ENCODE measurements at regions not wholly inside any gene's neighbourhood (a gene's known extent, or its start where the extent isn't known, plus 50 kb on each side); places are given as distances from the start of the nearest gene placed in this dataset.

DNA sequence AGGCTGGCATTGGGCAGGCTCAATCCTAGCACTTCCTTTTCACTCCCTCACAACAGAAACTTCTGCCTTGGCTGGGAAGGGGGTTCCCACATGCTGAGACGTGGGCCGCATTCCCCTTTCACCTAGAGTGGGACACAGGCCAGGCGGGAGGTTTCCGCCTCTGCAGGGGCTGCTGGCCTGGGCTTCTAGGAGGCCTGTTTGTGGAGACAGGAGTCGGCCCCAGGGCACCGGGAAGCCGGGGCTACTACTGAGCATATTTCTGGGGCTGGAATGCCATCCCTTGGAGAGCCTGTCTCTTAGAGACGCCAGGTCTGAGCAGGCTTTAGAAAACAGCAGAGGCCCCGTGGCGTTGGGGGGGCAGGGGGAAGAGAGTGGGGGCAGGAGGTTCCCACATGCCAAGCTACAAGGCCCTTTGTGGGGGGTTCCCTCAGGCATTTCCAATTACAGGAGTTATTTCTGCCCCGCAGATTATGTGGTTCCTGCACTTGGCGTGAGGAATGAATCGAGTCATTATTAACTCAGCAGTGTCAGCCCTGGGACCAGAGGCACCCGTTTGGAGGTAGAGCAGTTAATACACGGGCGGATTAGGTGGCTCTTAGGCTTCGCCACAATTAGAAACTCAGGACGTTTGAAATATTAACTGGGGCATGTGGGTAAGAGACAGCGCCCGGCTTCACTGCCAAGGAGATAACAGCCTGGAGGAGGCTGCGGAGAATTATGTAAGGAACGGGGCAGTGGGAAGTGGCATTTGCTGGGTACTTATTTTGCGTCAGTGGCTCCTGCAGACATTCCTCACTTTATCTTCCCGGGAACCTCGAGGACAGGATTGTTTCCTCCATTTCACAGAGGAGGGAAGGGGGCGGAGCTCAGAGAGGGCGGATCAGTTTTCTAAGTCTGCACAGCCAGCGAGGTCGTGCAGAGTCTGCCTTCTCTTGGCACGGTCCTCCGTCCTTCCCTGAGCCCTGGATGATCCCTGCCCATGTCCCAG, 162.5 kb downstream of the MAF start:
- TF ChIP-seq ZNF514 (tag by site-specific recombination; IDR thresholded peaks at IDR 0.05): no peak
- TF ChIP-seq, protein P1, sequence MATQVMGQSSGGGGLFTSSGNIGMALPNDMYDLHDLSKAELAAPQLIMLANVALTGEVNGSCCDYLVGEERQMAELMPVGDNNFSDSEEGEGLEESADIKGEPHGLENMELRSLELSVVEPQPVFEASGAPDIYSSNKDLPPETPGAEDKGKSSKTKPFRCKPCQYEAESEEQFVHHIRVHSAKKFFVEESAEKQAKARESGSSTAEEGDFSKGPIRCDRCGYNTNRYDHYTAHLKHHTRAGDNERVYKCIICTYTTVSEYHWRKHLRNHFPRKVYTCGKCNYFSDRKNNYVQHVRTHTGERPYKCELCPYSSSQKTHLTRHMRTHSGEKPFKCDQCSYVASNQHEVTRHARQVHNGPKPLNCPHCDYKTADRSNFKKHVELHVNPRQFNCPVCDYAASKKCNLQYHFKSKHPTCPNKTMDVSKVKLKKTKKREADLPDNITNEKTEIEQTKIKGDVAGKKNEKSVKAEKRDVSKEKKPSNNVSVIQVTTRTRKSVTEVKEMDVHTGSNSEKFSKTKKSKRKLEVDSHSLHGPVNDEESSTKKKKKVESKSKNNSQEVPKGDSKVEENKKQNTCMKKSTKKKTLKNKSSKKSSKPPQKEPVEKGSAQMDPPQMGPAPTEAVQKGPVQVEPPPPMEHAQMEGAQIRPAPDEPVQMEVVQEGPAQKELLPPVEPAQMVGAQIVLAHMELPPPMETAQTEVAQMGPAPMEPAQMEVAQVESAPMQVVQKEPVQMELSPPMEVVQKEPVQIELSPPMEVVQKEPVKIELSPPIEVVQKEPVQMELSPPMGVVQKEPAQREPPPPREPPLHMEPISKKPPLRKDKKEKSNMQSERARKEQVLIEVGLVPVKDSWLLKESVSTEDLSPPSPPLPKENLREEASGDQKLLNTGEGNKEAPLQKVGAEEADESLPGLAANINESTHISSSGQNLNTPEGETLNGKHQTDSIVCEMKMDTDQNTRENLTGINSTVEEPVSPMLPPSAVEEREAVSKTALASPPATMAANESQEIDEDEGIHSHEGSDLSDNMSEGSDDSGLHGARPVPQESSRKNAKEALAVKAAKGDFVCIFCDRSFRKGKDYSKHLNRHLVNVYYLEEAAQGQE (tag by site-specific recombination; IDR thresholded peaks at IDR 0.05): no peak
- no peak for TF ChIP-seq ZNF777 (tag by site-specific recombination; IDR thresholded peaks at IDR 0.05; ENCODE audit: borderline replicate concordance)
- TF ChIP-seq, protein P2, sequence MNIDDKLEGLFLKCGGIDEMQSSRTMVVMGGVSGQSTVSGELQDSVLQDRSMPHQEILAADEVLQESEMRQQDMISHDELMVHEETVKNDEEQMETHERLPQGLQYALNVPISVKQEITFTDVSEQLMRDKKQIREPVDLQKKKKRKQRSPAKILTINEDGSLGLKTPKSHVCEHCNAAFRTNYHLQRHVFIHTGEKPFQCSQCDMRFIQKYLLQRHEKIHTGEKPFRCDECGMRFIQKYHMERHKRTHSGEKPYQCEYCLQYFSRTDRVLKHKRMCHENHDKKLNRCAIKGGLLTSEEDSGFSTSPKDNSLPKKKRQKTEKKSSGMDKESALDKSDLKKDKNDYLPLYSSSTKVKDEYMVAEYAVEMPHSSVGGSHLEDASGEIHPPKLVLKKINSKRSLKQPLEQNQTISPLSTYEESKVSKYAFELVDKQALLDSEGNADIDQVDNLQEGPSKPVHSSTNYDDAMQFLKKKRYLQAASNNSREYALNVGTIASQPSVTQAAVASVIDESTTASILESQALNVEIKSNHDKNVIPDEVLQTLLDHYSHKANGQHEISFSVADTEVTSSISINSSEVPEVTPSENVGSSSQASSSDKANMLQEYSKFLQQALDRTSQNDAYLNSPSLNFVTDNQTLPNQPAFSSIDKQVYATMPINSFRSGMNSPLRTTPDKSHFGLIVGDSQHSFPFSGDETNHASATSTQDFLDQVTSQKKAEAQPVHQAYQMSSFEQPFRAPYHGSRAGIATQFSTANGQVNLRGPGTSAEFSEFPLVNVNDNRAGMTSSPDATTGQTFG (tag by site-specific recombination; IDR thresholded peaks at IDR 0.05; ENCODE audit: borderline replicate concordance): no peak
- TF ChIP-seq, protein P3, sequence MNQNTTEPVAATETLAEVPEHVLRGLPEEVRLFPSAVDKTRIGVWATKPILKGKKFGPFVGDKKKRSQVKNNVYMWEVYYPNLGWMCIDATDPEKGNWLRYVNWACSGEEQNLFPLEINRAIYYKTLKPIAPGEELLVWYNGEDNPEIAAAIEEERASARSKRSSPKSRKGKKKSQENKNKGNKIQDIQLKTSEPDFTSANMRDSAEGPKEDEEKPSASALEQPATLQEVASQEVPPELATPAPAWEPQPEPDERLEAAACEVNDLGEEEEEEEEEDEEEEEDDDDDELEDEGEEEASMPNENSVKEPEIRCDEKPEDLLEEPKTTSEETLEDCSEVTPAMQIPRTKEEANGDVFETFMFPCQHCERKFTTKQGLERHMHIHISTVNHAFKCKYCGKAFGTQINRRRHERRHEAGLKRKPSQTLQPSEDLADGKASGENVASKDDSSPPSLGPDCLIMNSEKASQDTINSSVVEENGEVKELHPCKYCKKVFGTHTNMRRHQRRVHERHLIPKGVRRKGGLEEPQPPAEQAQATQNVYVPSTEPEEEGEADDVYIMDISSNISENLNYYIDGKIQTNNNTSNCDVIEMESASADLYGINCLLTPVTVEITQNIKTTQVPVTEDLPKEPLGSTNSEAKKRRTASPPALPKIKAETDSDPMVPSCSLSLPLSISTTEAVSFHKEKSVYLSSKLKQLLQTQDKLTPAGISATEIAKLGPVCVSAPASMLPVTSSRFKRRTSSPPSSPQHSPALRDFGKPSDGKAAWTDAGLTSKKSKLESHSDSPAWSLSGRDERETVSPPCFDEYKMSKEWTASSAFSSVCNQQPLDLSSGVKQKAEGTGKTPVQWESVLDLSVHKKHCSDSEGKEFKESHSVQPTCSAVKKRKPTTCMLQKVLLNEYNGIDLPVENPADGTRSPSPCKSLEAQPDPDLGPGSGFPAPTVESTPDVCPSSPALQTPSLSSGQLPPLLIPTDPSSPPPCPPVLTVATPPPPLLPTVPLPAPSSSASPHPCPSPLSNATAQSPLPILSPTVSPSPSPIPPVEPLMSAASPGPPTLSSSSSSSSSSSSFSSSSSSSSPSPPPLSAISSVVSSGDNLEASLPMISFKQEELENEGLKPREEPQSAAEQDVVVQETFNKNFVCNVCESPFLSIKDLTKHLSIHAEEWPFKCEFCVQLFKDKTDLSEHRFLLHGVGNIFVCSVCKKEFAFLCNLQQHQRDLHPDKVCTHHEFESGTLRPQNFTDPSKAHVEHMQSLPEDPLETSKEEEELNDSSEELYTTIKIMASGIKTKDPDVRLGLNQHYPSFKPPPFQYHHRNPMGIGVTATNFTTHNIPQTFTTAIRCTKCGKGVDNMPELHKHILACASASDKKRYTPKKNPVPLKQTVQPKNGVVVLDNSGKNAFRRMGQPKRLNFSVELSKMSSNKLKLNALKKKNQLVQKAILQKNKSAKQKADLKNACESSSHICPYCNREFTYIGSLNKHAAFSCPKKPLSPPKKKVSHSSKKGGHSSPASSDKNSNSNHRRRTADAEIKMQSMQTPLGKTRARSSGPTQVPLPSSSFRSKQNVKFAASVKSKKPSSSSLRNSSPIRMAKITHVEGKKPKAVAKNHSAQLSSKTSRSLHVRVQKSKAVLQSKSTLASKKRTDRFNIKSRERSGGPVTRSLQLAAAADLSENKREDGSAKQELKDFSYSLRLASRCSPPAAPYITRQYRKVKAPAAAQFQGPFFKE (tag by site-specific recombination; IDR thresholded peaks at IDR 0.05; ENCODE audit: borderline replicate concordance): no peak
- TF ChIP-seq KLF8 (tag by site-specific recombination; IDR thresholded peaks at IDR 0.05): no peak
- TF ChIP-seq, protein P4, sequence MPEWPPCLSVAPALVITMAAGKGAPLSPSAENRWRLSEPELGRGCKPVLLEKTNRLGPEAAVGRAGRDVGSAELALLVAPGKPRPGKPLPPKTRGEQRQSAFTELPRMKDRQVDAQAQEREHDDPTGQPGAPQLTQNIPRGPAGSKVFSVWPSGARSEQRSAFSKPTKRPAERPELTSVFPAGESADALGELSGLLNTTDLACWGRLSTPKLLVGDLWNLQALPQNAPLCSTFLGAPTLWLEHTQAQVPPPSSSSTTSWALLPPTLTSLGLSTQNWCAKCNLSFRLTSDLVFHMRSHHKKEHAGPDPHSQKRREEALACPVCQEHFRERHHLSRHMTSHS (tag by site-specific recombination; IDR thresholded peaks at IDR 0.05): no peak
- TF ChIP-seq EGR2 (tag by site-specific recombination; IDR thresholded peaks at IDR 0.05; ENCODE audit: low read depth): no peak
- no peak for TF ChIP-seq ZIC2 (tag by site-specific recombination; IDR thresholded peaks at IDR 0.05)
- no peak for TF ChIP-seq ZNF132 (tag by site-specific recombination; IDR thresholded peaks at IDR 0.05; ENCODE audit: borderline replicate concordance)
- no peak for TF ChIP-seq ZSCAN16 (tag by site-specific recombination; IDR thresholded peaks at IDR 0.05)
- Histone ChIP-seq H3K27ac (ENCODE audit: extremely low read depth, low read depth, low read length) (no peak overlapping the region), H3K9me3 (ENCODE audit: control insufficient read depth, insufficient read depth, low read depth, low read length) (no peaks in the 10 kb centered on the region), H3K4me3 (ENCODE audit: low read depth, low read length) (no peak overlapping the region), H3K4me1 (ENCODE audit: control insufficient read depth, insufficient read depth, low read length) (no peaks in the 10 kb centered on the region), H3K36me3 (ENCODE audit: control insufficient read depth in 2 of 2, insufficient read depth in 1 of 2, low read length in 2 of 2) (no peaks in the 10 kb centered on the region)
- ChIA-PET POLR2A (no interaction called here), CTCF (no interaction called here)

Measured in HEK293 (cell line).